Breast epithelium (tissue), 4 donors: ENCODE measurements at regions not wholly inside any gene's neighbourhood (a gene's known extent, or its start where the extent isn't known, plus 50 kb on each side); places are given as distances from the start of the nearest gene placed in this dataset.

Experiments
- DNase-seq, 2 donors: peaks; one replicate each; pipeline ENCODE4 v3.0.0-alpha.2; 2019; ENCODE audit warnings: low spot score in 2 of 2
- H3K27ac ChIP-seq, 2 donors: fragments of 200-600 bp; sonication (generic) in 1 of 2; one replicate each; pipeline ENCODE4 v1.5.1; 2016 to 2019; ENCODE audit warnings: mild to moderate bottlenecking in 1 of 2
- H3K27me3 ChIP-seq, 2 donors: fragments of 200-600 bp; sonication (generic) in 1 of 2; one replicate each; pipeline versions ENCODE4 v1.5.1 to v1.6.0; 2017 to 2019; ENCODE audit warnings: control low read depth in 1 of 2, mild to moderate bottlenecking in 1 of 2
- H3K36me3 ChIP-seq: fragments of 200-600 bp; one replicate; pipeline ENCODE4 v1.5.1; 2019
- H3K4me1 ChIP-seq, 2 donors: fragments of 200-600 bp; sonication (generic); one replicate each; pipeline ENCODE4 v1.5.1; 2016 to 2019; ENCODE audit warnings: control low read depth in 1 of 2
- H3K4me3 ChIP-seq, 3 donors: fragments of 200-600 bp; sonication (generic); 1 replicate in 2 of 3; 2 replicates in 1 of 3; pipeline ENCODE4 v1.5.1; 2016 to 2019; ENCODE audit warnings: mild to moderate bottlenecking in 3 of 3, moderate library complexity in 2 of 3
- H3K9me3 ChIP-seq, 2 donors: fragments of 200-600 bp; sonication (generic) in 1 of 2; one replicate each; pipeline ENCODE4 v1.5.1; 2016 to 2019; ENCODE audit warnings: control low read depth in 1 of 2
- POLR2A ChIP-seq: fragments of 450-650 bp; IDR thresholded peaks from one replicate; pipeline ENCODE4 v1.6.1; 2016; ENCODE audit warnings: antibody characterized with exemption, mild to moderate bottlenecking, moderate library complexity
- POLR2AphosphoS5 ChIP-seq, 3 donors: sonication (generic); formaldehyde crosslinking; IDR thresholded peaks; one replicate each; pipeline ENCODE4 v1.6.1; 2017; ENCODE audit warnings: antibody characterized with exemption in 3 of 3
- intact Hi-C: fragments of 100-400 bp; cut with DNase I; formaldehyde crosslinking; loops from one replicate; pipeline ENCODE4 v1.15.1; 2023; ENCODE audit warnings: low total_unique reads
- TF ChIP-seq, protein P1 (sequence below), 3 donors: fragments of 450-650 bp; IDR thresholded peaks; one replicate each; pipeline ENCODE4 v1.5.1; 2016 to 2017; ENCODE audit warnings: antibody characterized with exemption in 3 of 3, mild to moderate bottlenecking in 3 of 3, moderate library complexity in 3 of 3

DNA sequence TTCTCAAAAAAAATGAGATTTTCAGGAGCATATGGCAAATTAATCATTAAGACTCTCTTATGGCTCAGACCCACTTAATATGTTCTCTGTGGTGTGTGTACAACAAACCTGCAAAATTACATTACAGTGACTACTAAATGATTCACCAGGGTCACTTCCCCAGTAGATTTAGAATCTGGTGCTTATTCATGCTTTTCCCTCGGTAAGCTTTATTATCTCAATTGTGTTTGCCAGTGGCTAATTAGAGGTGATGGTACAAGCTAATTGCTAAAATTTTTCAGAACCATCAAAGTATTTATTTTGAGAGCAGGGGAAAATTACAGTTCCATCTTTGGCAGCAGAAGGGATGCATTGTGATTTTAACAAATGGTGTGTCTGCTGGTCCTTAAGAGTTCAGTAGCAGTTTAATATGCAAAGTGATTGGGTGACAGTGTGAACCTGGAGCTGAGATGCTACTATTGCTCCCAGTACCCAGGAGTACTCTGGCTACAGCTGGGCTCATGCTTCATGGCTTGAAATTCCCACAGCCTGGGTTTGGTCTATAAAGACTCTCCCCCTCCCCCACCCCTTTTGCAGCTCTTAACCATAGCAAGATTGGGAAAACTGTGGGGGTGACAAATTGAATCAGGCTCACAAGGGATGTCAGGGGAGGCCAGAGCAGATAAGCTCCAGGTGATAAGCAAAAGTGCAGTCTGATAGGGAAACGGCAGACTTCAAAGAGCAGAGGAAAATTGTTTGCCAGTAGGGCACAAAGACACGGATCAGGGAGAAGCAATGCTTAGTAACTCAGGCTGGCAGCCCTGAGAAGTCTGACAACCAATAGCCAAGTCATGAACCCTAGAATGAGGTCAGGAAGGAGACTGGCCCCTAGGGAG, 92.8 kb upstream of the RAD23B start:
- intact Hi-C loops: no loop called here
- TF ChIP-seq, protein P1, sequence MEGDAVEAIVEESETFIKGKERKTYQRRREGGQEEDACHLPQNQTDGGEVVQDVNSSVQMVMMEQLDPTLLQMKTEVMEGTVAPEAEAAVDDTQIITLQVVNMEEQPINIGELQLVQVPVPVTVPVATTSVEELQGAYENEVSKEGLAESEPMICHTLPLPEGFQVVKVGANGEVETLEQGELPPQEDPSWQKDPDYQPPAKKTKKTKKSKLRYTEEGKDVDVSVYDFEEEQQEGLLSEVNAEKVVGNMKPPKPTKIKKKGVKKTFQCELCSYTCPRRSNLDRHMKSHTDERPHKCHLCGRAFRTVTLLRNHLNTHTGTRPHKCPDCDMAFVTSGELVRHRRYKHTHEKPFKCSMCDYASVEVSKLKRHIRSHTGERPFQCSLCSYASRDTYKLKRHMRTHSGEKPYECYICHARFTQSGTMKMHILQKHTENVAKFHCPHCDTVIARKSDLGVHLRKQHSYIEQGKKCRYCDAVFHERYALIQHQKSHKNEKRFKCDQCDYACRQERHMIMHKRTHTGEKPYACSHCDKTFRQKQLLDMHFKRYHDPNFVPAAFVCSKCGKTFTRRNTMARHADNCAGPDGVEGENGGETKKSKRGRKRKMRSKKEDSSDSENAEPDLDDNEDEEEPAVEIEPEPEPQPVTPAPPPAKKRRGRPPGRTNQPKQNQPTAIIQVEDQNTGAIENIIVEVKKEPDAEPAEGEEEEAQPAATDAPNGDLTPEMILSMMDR (IDR thresholded peaks at IDR 0.05): no peak
- no peak for TF ChIP-seq POLR2A
- no peak for TF ChIP-seq POLR2AphosphoS5 (IDR thresholded peaks at IDR 0.05)
- Histone ChIP-seq H3K27ac (no peak overlapping the region), H3K4me1 (no peaks in the 10 kb centered on the region), H3K4me3 (no peak overlapping the region), H3K36me3 (no peaks in the 10 kb centered on the region), H3K9me3 (no peaks in the 10 kb centered on the region), H3K27me3 (no peaks in the 10 kb centered on the region)
- DNase-seq: no peak

GRCh38 chr9:107190936-107191290, 92.2 kb upstream of the RAD23B start:
- H3K27me3 ChIP-seq: no peaks in the 10 kb centered on the region
- no peak overlapping the region for H3K4me3 ChIP-seq
- TF ChIP-seq POLR2A: no peak
- TF ChIP-seq, protein P1 (IDR thresholded peaks at IDR 0.05): no peak
- TF ChIP-seq POLR2AphosphoS5 (IDR thresholded peaks at IDR 0.05): no peak
- H3K36me3 ChIP-seq: no peaks in the 10 kb centered on the region
- intact Hi-C loops: no loop called here
- no peak overlapping the region for H3K27ac ChIP-seq
- H3K4me1 ChIP-seq: no peaks in the 10 kb centered on the region
- no peaks in the 10 kb centered on the region for H3K9me3 ChIP-seq
- no peak for DNase-seq

GRCh38 chr9:107193251-107193650, 89.8 kb upstream of the RAD23B start:
- TF ChIP-seq, protein P1 (IDR thresholded peaks at IDR 0.05): no peak
- no peak for TF ChIP-seq POLR2A
- Histone ChIP-seq H3K4me1 (no peaks in the 10 kb centered on the region), H3K36me3 (no peaks in the 10 kb centered on the region), H3K4me3 (no peak overlapping the region), H3K9me3 (no peaks in the 10 kb centered on the region), H3K27me3 (no peaks in the 10 kb centered on the region), H3K27ac (no peak overlapping the region)
- DNase-seq: no peak
- intact Hi-C loops: no loop called here

- TF ChIP-seq POLR2AphosphoS5 (IDR thresholded peaks at IDR 0.05): no peak
- no peak for TF ChIP-seq POLR2A
- TF ChIP-seq, protein P1 (IDR thresholded peaks at IDR 0.05): no peak
- H3K27ac ChIP-seq: no peak overlapping the region
- no peaks in the 10 kb centered on the region for H3K4me1 ChIP-seq
- no peak for DNase-seq
- no peaks in the 10 kb centered on the region for H3K36me3 ChIP-seq
- no peak overlapping the region for H3K4me3 ChIP-seq
- peaks cover 6 to 9% of the 10 kb centered on the region in 2 donors for H3K9me3 ChIP-seq
- no peaks in the 10 kb centered on the region for H3K27me3 ChIP-seq
- intact Hi-C loops: no loop called here
Observed at GRCh38 chr9:107198718-107199117, 84.4 kb upstream of the RAD23B start.

- Histone ChIP-seq H3K27me3 (no peaks in the 10 kb centered on the region), H3K36me3 (no peaks in the 10 kb centered on the region), H3K9me3 (peaks cover 2% of the 10 kb centered on the region in 2 donors), H3K4me3 (no peak overlapping the region), H3K27ac (no peak overlapping the region), H3K4me1 (no peaks in the 10 kb centered on the region)
- intact Hi-C loops: no loop called here
- no peak for TF ChIP-seq POLR2AphosphoS5 (IDR thresholded peaks at IDR 0.05)
- TF ChIP-seq, protein P1 (IDR thresholded peaks at IDR 0.05): no peak
- TF ChIP-seq POLR2A: no peak
- DNase-seq: no peak
Observed at GRCh38 chr9:107208121-107208520, 75.0 kb upstream of the RAD23B start.
